ENCODE measurements at regions not wholly inside any gene's neighbourhood (a gene's known extent, or its start where the extent isn't known, plus 50 kb on each side); places are given as distances from the start of the nearest gene placed in this dataset.

- Histone ChIP-seq H3K27me3 (no peaks in the 10 kb centered on the region), H3K4me3 (no peak overlapping the region), H3K4me1 (no peaks in the 10 kb centered on the region), H3K36me3 (no peaks in the 10 kb centered on the region), H3K9me3 (no peaks in the 10 kb centered on the region), H3K27ac (no peak overlapping the region)
- ATAC-seq (ENCODE audit: low FRiP score in 2 of 2) (no peak), DNase-seq (no peak)
- 83 to 88% methylated on average over 1 of the region's 1 CpG for WGBS, 2 donors
- TF ChIP-seq EP300 (IDR thresholded peaks at IDR 0.05) (no peak), POLR2A (IDR thresholded peaks at IDR 0.05) (no peak), CTCF (IDR thresholded peaks at IDR 0.05) (no peak), POLR2AphosphoS5 (IDR thresholded peaks at IDR 0.05) (no peak)
Observed at GRCh38 chr2:153074207-153074606, 355.8 kb downstream of the ARL6IP6 start.

GRCh38 chr2:153072813-153073212, 354.4 kb downstream of the ARL6IP6 start:
- H3K27me3 ChIP-seq, result no peaks in the 10 kb centered on the region
- TF ChIP-seq CTCF (IDR thresholded peaks at IDR 0.05) (no peak), EP300 (IDR thresholded peaks at IDR 0.05) (no peak), POLR2A (IDR thresholded peaks at IDR 0.05) (no peak), POLR2AphosphoS5 (IDR thresholded peaks at IDR 0.05) (no peak)
- H3K36me3 ChIP-seq, result no peaks in the 10 kb centered on the region
- no peak overlapping the region for H3K27ac ChIP-seq
- ATAC-seq (ENCODE audit: low FRiP score in 2 of 2) (no peak), DNase-seq (no peak)
- H3K4me3 ChIP-seq, result no peak overlapping the region
- no peaks in the 10 kb centered on the region for H3K4me1 ChIP-seq
- H3K9me3 ChIP-seq, result no peaks in the 10 kb centered on the region
- 86 to 89% methylated on average over 8 of the region's 8 CpGs for WGBS, 2 donors

GRCh38 chr2:153072077-153072476, 353.7 kb downstream of the ARL6IP6 start:
- DNase-seq, result no peak
- Histone ChIP-seq H3K4me1 (no peaks in the 10 kb centered on the region), H3K27ac (no peak overlapping the region), H3K36me3 (no peaks in the 10 kb centered on the region), H3K9me3 (no peaks in the 10 kb centered on the region), H3K4me3 (no peak overlapping the region), H3K27me3 (no peaks in the 10 kb centered on the region)
- 70 to 76% methylated on average over 6 of the region's 6 CpGs for WGBS, 2 donors
- no peak for ATAC-seq (ENCODE audit: low FRiP score in 2 of 2)
- TF ChIP-seq POLR2AphosphoS5 (IDR thresholded peaks at IDR 0.05) (no peak), POLR2A (IDR thresholded peaks at IDR 0.05) (no peak), CTCF (IDR thresholded peaks at IDR 0.05) (no peak), EP300 (IDR thresholded peaks at IDR 0.05) (no peak)

GRCh38 chr2:153071090-153071489, 352.7 kb downstream of the ARL6IP6 start:
- H3K27ac ChIP-seq, result no peak overlapping the region
- no peaks in the 10 kb centered on the region for H3K9me3 ChIP-seq
- H3K27me3 ChIP-seq, result no peaks in the 10 kb centered on the region
- DNase-seq (no peak), ATAC-seq (ENCODE audit: low FRiP score in 2 of 2) (no peak)
- H3K4me1 ChIP-seq, result no peaks in the 10 kb centered on the region
- H3K36me3 ChIP-seq, result no peaks in the 10 kb centered on the region
- no peak for TF ChIP-seq POLR2AphosphoS5 (IDR thresholded peaks at IDR 0.05)
- TF ChIP-seq CTCF (IDR thresholded peaks at IDR 0.05), result no peak
- no peak for TF ChIP-seq POLR2A (IDR thresholded peaks at IDR 0.05)
- H3K4me3 ChIP-seq, result no peak overlapping the region

- ATAC-seq (ENCODE audit: low FRiP score in 2 of 2), result no peak
- 51 to 75% methylated on average over 2 of the region's 2 CpGs for WGBS, 2 donors
Observed at GRCh38 chr2:153068915-153069314, 350.5 kb downstream of the ARL6IP6 start.

More at GRCh38 chr2:153068915-153069314, 350.5 kb downstream of the ARL6IP6 start:
- TF ChIP-seq EP300 (IDR thresholded peaks at IDR 0.05) (no peak), CTCF (IDR thresholded peaks at IDR 0.05) (no peak), POLR2A (IDR thresholded peaks at IDR 0.05) (no peak), POLR2AphosphoS5 (IDR thresholded peaks at IDR 0.05) (no peak)
- no peak for DNase-seq
- Histone ChIP-seq H3K36me3 (no peaks in the 10 kb centered on the region), H3K9me3 (no peaks in the 10 kb centered on the region), H3K4me1 (no peaks in the 10 kb centered on the region), H3K27me3 (no peaks in the 10 kb centered on the region), H3K27ac (no peak overlapping the region), H3K4me3 (no peak overlapping the region)
